Uterus (tissue), 3 donors: ENCODE measurements at regions not wholly inside any gene's neighbourhood (a gene's known extent, or its start where the extent isn't known, plus 50 kb on each side); places are given as distances from the start of the nearest gene placed in this dataset.

ENCODE experiments used
- DNase-seq, 2 donors: peaks; one replicate each; pipeline ENCODE4 v3.0.0-alpha.2; 2019 to 2020
- H3K27ac ChIP-seq, 2 donors: fragments of 200-600 bp; sonication (generic); 1 replicate in 1 of 2; 2 replicates in 1 of 2; pipeline ENCODE4 v1.5.1; 2016 to 2018
- H3K27me3 ChIP-seq, 2 donors: fragments of 200-600 bp; sonication (generic); one replicate each; pipeline ENCODE4 v1.5.1; 2018 to 2019; ENCODE audit warnings: control low read depth in 1 of 2
- H3K36me3 ChIP-seq, 2 donors: fragments of 200-600 bp; sonication (generic); one replicate each; pipeline ENCODE4 v1.5.1; 2019; ENCODE audit warnings: control low read depth in 1 of 2
- H3K4me1 ChIP-seq, 2 donors: fragments of 200-600 bp; sonication (generic); one replicate each; pipeline ENCODE4 v1.5.1; 2018 to 2019; ENCODE audit warnings: control low read depth in 1 of 2
- H3K4me3 ChIP-seq, 2 donors: fragments of 200-600 bp; sonication (generic); 1 replicate in 1 of 2; 2 replicates in 1 of 2; pipeline ENCODE4 v1.5.1; 2018 to 2019; ENCODE audit warnings: mild to moderate bottlenecking in 1 of 2
- H3K9me3 ChIP-seq, 2 donors: fragments of 200-600 bp; sonication (generic); one replicate each; pipeline ENCODE4 v1.5.1; 2019; ENCODE audit warnings: control low read depth in 1 of 2
- POLR2A ChIP-seq, 2 donors: fragments of 450-650 bp; IDR thresholded peaks; one replicate each; pipeline ENCODE4 v1.6.1; 2016; ENCODE audit warnings: antibody characterized with exemption in 2 of 2, mild to moderate bottlenecking in 1 of 2, moderate library complexity in 1 of 2
- intact Hi-C: fragments of 100-400 bp; cut with DNase I; formaldehyde crosslinking; loops from one replicate; pipeline ENCODE4 v1.15.1; 2023; ENCODE audit warnings: low total_unique reads
- TF ChIP-seq, protein P1 (sequence below), 4 experiments: fragments of 200-600 bp in 2 of 4; fragments of 450-650 bp in 2 of 4; sonication (generic) in 2 of 4; IDR thresholded peaks; one replicate each; pipeline ENCODE4 v1.5.1; 2016 to 2019; ENCODE audit warnings: antibody characterized with exemption in 4 of 4, mild to moderate bottlenecking in 2 of 4, moderate library complexity in 1 of 4
- donor health status: DM: yes; HTN: yes; CAD: no.

DNA sequence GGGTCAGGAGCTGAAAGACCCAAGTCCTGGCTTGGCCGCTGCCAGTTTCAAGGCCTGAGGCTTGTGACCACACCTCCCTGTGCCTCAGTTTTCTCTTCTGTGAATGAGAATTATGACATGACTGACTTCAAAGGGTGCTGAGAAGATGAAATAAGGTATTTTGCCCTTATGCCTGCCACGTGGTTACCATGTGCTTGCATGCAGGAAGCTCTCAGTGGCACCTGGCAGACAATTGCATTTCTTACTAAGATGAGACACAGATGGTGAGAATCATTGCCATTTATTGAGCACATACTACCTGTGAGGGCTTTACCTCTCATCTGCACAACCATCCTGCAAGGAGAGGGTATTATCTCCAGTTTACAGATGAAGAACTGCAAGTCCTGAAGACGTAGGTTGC, 69.8 kb downstream of the MRM1 start:
- no peak for TF ChIP-seq POLR2A (IDR thresholded peaks at IDR 0.05)
- TF ChIP-seq, protein P1, sequence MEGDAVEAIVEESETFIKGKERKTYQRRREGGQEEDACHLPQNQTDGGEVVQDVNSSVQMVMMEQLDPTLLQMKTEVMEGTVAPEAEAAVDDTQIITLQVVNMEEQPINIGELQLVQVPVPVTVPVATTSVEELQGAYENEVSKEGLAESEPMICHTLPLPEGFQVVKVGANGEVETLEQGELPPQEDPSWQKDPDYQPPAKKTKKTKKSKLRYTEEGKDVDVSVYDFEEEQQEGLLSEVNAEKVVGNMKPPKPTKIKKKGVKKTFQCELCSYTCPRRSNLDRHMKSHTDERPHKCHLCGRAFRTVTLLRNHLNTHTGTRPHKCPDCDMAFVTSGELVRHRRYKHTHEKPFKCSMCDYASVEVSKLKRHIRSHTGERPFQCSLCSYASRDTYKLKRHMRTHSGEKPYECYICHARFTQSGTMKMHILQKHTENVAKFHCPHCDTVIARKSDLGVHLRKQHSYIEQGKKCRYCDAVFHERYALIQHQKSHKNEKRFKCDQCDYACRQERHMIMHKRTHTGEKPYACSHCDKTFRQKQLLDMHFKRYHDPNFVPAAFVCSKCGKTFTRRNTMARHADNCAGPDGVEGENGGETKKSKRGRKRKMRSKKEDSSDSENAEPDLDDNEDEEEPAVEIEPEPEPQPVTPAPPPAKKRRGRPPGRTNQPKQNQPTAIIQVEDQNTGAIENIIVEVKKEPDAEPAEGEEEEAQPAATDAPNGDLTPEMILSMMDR (IDR thresholded peaks at IDR 0.05), result no peak
- no peaks in the 10 kb centered on the region for H3K4me1 ChIP-seq
- no peaks in the 10 kb centered on the region for H3K27me3 ChIP-seq
- intact Hi-C loops, result no loop called here
- H3K27ac ChIP-seq, result no peak overlapping the region
- no peaks in the 10 kb centered on the region for H3K36me3 ChIP-seq
- H3K9me3 ChIP-seq, result no peaks in the 10 kb centered on the region
- no peak for DNase-seq
- no peak overlapping the region for H3K4me3 ChIP-seq

DNA sequence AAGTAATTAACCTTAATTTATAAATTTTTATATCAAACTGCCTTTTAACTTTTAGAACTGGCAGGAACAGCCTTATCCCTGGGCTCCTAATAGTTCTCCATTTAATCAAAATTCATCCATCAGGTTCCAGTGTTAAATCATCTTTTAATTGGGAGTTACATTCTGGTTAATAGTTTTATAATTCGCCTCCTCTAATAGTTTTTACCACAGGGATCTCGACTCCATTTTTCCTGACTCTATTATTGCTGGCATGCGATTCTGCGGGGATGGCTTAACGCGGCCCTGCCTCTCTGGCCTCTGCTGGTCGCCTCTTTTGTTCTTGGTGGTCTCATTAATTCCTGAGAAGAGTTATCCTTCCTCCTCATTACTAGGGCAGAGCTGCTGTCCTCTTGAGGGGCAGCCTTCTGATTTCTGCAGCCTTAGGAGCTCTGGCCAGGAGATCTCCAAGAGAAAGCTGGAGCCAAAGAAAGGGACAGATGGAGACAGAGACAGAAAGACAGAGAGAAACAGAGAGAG, 71.1 kb downstream of the MRM1 start:
- no peak overlapping the region for H3K27ac ChIP-seq
- H3K4me3 ChIP-seq, result no peak overlapping the region
- DNase-seq, result no peak
- TF ChIP-seq, protein P1 (IDR thresholded peaks at IDR 0.05), result no peak
- TF ChIP-seq POLR2A (IDR thresholded peaks at IDR 0.05), result no peak
- H3K36me3 ChIP-seq, result no peaks in the 10 kb centered on the region
- H3K4me1 ChIP-seq, result no peaks in the 10 kb centered on the region
- H3K9me3 ChIP-seq, result no peaks in the 10 kb centered on the region
- H3K27me3 ChIP-seq, result no peaks in the 10 kb centered on the region
- intact Hi-C loops, result no loop called here

DNA sequence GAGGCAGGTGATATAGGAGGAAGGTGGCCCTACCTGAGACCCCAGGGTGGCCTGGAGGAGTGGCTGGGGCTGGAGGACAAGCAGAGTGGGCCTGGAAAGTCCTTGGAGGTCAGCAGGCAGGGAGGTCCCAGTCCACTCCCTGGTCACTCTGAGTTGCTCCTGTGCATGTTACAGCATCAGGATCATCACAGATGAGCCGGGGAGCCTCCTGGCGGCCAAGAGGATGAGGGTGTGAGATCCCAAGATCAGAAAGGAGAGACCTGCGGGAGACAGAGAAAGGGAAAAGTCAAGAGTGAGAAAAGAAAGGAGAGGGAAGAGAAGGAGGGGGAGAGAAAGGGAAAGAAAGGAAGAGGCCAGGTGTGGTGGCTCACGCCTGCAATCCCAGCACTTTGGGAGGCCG, 71.7 kb downstream of the MRM1 start:
- no peak for TF ChIP-seq POLR2A (IDR thresholded peaks at IDR 0.05)
- TF ChIP-seq, protein P1 (IDR thresholded peaks at IDR 0.05), result no peak
- intact Hi-C loops, result no loop called here
- Histone ChIP-seq H3K27me3 (no peaks in the 10 kb centered on the region), H3K9me3 (no peaks in the 10 kb centered on the region), H3K36me3 (no peaks in the 10 kb centered on the region), H3K4me1 (no peaks in the 10 kb centered on the region), H3K27ac (no peak overlapping the region), H3K4me3 (no peak overlapping the region)
- DNase-seq, result no peak

DNA sequence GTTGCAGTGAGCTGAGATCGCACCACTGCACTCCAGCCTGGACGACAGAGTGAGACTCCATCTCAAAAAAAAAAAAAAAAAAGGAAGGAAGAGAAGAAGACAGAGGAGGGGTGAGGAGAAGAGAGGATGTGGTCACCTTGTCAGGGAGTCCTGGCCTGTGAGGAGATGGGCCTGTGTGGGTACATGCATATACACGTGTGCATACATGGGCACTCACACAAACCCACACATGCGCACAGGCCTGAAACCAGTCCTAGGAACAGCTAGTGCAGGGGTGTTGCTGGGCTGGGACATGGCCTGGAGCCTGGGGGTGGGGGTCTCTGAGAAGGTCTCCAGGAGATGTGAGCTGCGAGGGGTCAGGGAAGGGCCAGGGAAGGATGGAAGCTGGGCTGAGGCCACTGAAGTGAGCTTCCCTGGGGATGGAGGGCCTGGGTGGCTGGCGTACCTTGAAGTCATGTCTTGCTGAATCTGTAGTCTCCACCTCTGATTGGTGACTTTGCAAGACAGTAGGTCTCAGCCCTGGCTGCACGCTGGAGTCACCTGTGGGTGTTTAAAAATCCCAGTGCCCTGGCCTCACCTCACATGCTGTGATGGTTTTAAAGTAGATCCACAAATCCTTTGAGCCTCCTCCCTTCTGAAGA, 72.4 kb downstream of the MRM1 start:
- no peak for DNase-seq
- no peaks in the 10 kb centered on the region for H3K36me3 ChIP-seq
- H3K4me1 ChIP-seq, result no peaks in the 10 kb centered on the region
- TF ChIP-seq, protein P1 (IDR thresholded peaks at IDR 0.05), result no peak
- no peak overlapping the region for H3K27ac ChIP-seq
- H3K9me3 ChIP-seq, result no peaks in the 10 kb centered on the region
- H3K27me3 ChIP-seq, result no peaks in the 10 kb centered on the region
- H3K4me3 ChIP-seq, result no peak overlapping the region
- intact Hi-C loops, result no loop called here

DNA sequence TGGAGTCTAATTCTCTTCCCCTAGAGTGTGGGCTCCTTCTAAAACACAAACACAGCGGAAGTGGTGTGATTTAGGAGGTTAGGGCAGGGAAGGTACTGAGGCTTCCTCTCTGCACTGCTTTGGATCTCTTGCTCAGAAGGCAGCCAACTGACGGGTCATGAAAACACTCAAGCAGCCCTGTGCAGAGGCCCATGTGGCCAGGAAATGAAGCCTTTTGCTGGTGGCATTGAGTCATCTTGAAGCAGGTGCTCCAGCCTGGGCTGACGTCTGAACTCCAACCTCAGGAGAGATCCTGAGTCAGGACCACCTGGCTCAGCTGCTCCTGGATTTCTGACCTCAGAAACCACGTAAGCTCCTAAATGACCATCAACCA, 72.9 kb downstream of the MRM1 start:
- DNase-seq, result no peak
- Histone ChIP-seq H3K27me3 (no peaks in the 10 kb centered on the region), H3K4me3 (no peak overlapping the region), H3K36me3 (no peaks in the 10 kb centered on the region), H3K9me3 (no peaks in the 10 kb centered on the region), H3K4me1 (no peaks in the 10 kb centered on the region), H3K27ac (no peak overlapping the region)
- TF ChIP-seq POLR2A (IDR thresholded peaks at IDR 0.05), result no peak
- TF ChIP-seq, protein P1 (IDR thresholded peaks at IDR 0.05), result no peak
- intact Hi-C loops, result no loop called here
